ENCODE measurements at regions not wholly inside any gene's neighbourhood (a gene's known extent, or its start where the extent isn't known, plus 50 kb on each side); places are given as distances from the start of the nearest gene placed in this dataset.

- no peak overlapping the region for H3K4me3 Mint-ChIP-seq
- Histone ChIP-seq H3K27ac (ENCODE audit: insufficient read depth, low read length, poor library complexity, severe bottlenecking) (no peak overlapping the region), H3K36me3 (ENCODE audit: control insufficient read depth, insufficient read depth, low read length) (no peaks in the 10 kb centered on the region), H3K27me3 (ENCODE audit: control insufficient read depth, insufficient read depth, low read length) (peaks cover 3% of the 10 kb centered on the region), H3K9me3 (ENCODE audit: control insufficient read depth in 2 of 2, low read length in 2 of 2) (no peaks in the 10 kb centered on the region), H3K4me1 (ENCODE audit: control insufficient read depth, insufficient read depth, low read length, poor library complexity, severe bottlenecking) (no peaks in the 10 kb centered on the region), H3K4me3 (ENCODE audit: low read depth, low read length) (no peak overlapping the region)
- ATAC-seq (ENCODE audit: low read depth in 2 of 2) (no peak), DNase-seq (no peak)
- no peaks in the 10 kb centered on the region for H3K4me1 Mint-ChIP-seq
- no peaks in the 10 kb centered on the region for H3K36me3 Mint-ChIP-seq
- H3K27me3 Mint-ChIP-seq = peaks cover 4% of the 10 kb centered on the region
- no peaks in the 10 kb centered on the region for H3K9me3 Mint-ChIP-seq
- no peak overlapping the region for H3K27ac Mint-ChIP-seq
Observed at GRCh38 chr4:14929669-14930068, 72.6 kb upstream of the CPEB2 start.

- H3K27me3 ChIP-seq (ENCODE audit: control insufficient read depth, insufficient read depth, low read length) = peaks cover 3% of the 10 kb centered on the region
- Mint-ChIP-seq H3K4me1 (no peaks in the 10 kb centered on the region), H3K9me3 (peaks cover 0 to 4% (median 0%) of the 10 kb centered on the region in 7 donors), H3K36me3 (no peaks in the 10 kb centered on the region), H3K4me3 (no peak overlapping the region), H3K27ac (no peak overlapping the region), H3K27me3 (peaks cover 24% of the 10 kb centered on the region)
- ATAC-seq (ENCODE audit: low read depth in 2 of 2) (no peak), DNase-seq (no peak)
- H3K27ac ChIP-seq (ENCODE audit: insufficient read depth, low read length, poor library complexity, severe bottlenecking) = no peak overlapping the region
- no peaks in the 10 kb centered on the region for H3K36me3 ChIP-seq (ENCODE audit: control insufficient read depth, insufficient read depth, low read length)
- no peaks in the 10 kb centered on the region for H3K4me1 ChIP-seq (ENCODE audit: control insufficient read depth, insufficient read depth, low read length, poor library complexity, severe bottlenecking)
- H3K9me3 ChIP-seq (ENCODE audit: control insufficient read depth in 2 of 2, low read length in 2 of 2) = no peaks in the 10 kb centered on the region
- H3K4me3 ChIP-seq (ENCODE audit: low read depth, low read length) = no peak overlapping the region
Observed at GRCh38 chr4:14934704-14935390, 67.4 kb upstream of the CPEB2 start.

GRCh38 chr4:14943749-14944148 is 58.5 kb upstream of the CPEB2 start:
- Histone ChIP-seq H3K27ac (ENCODE audit: insufficient read depth, low read length, poor library complexity, severe bottlenecking) (no peak overlapping the region), H3K27me3 (ENCODE audit: control insufficient read depth, insufficient read depth, low read length) (no peaks in the 10 kb centered on the region), H3K9me3 (ENCODE audit: control insufficient read depth in 2 of 2, low read length in 2 of 2) (no peaks in the 10 kb centered on the region), H3K4me1 (ENCODE audit: control insufficient read depth, insufficient read depth, low read length, poor library complexity, severe bottlenecking) (no peaks in the 10 kb centered on the region), H3K4me3 (ENCODE audit: low read depth, low read length) (no peak overlapping the region), H3K36me3 (ENCODE audit: control insufficient read depth, insufficient read depth, low read length) (no peaks in the 10 kb centered on the region)
- Mint-ChIP-seq H3K4me1 (no peaks in the 10 kb centered on the region), H3K27ac (no peak overlapping the region), H3K4me3 (no peak overlapping the region), H3K9me3 (peaks cover 0 to 6% (median 1%) of the 10 kb centered on the region in 7 donors), H3K27me3 (peaks cover 14% of the 10 kb centered on the region), H3K36me3 (no peaks in the 10 kb centered on the region)
- DNase-seq (no peak), ATAC-seq (ENCODE audit: low read depth in 2 of 2) (no peak)

- H3K4me3 ChIP-seq (ENCODE audit: low read depth, low read length) = no peak overlapping the region
- Mint-ChIP-seq H3K4me1 (no peaks in the 10 kb centered on the region), H3K27me3 (peaks cover 8% of the 10 kb centered on the region), H3K9me3 (peaks cover 0 to 1% (median 0%) of the 10 kb centered on the region in 7 donors), H3K27ac (no peak overlapping the region), H3K36me3 (no peaks in the 10 kb centered on the region), H3K4me3 (no peak overlapping the region)
- no peak overlapping the region for H3K27ac ChIP-seq (ENCODE audit: insufficient read depth, low read length, poor library complexity, severe bottlenecking)
- ATAC-seq (ENCODE audit: low read depth in 2 of 2) (no peak), DNase-seq (no peak)
- H3K4me1 ChIP-seq (ENCODE audit: control insufficient read depth, insufficient read depth, low read length, poor library complexity, severe bottlenecking) = no peaks in the 10 kb centered on the region
- no peaks in the 10 kb centered on the region for H3K9me3 ChIP-seq (ENCODE audit: control insufficient read depth in 2 of 2, low read length in 2 of 2)
- peaks cover 7% of the 10 kb centered on the region for H3K27me3 ChIP-seq (ENCODE audit: control insufficient read depth, insufficient read depth, low read length)
- no peaks in the 10 kb centered on the region for H3K36me3 ChIP-seq (ENCODE audit: control insufficient read depth, insufficient read depth, low read length)
Observed at GRCh38 chr4:14952352-14952751, 49.9 kb upstream of the CPEB2 start.

Data from CD4-positive, CD25-positive, alpha-beta regulatory T cell (primary cell).